Stimulated activated CD8-positive, alpha-beta memory T cell treated with anti-CD3 and anti-CD28 coated beads, Interleukin-4, amount 100 ng/mL, for 24 hours (primary cell): ENCODE measurements at regions not wholly inside any gene's neighbourhood (a gene's known extent, or its start where the extent isn't known, plus 50 kb on each side); places are given as distances from the start of the nearest gene placed in this dataset.
A peak's percentile ranks its signal among the peaks of the same experiment; 100 is the strongest.
"Not testable (repeated sequence)": the region's sequence is repeated elsewhere in the genome, so short reads cannot be mapped to it uniquely, and the experiment has no call there.

ENCODE experiments used
- DNase-seq: peaks from one replicate; pipeline ENCODE4 v3.0.0-alpha.2; 2020; ENCODE audit warnings: low read depth

- no peak for DNase-seq
Measured at GRCh38 chr17:68780596-68780995, 174.6 kb downstream of the ABCA8 start.

- no peak for DNase-seq
Measured at GRCh38 chr17:68778726-68779125, 176.5 kb downstream of the ABCA8 start.

- no peak for DNase-seq
Measured at GRCh38 chr17:68777856-68778694, 176.9 kb upstream of the FAM20A start.

- DNase-seq = no peak
Measured at GRCh38 chr17:68777243-68777855, 176.2 kb upstream of the FAM20A start.

- no peak for DNase-seq
Measured at GRCh38 chr17:68776451-68776850, 175.3 kb upstream of the FAM20A start.

- no peak for DNase-seq
Measured at GRCh38 chr17:68775969-68776368, 174.8 kb upstream of the FAM20A start.

- no peak for DNase-seq
Measured at GRCh38 chr17:68775318-68775717, 174.2 kb upstream of the FAM20A start.

GRCh38 chr17:68771867-68772515, 170.8 kb upstream of the FAM20A start:
- no peak for DNase-seq

- no peak for DNase-seq
Measured at GRCh38 chr17:68768804-68769203, 167.6 kb upstream of the FAM20A start.

- no peak for DNase-seq
Measured at GRCh38 chr17:68766640-68767039, 165.5 kb upstream of the FAM20A start.

- no peak for DNase-seq
Measured at GRCh38 chr17:68763562-68763961, 162.4 kb upstream of the FAM20A start.

GRCh38 chr17:68762911-68763310, 161.7 kb upstream of the FAM20A start:
- DNase-seq = no peak

GRCh38 chr17:68760141-68760475, 158.9 kb upstream of the FAM20A start:
- no peak for DNase-seq

- peak; percentile 26 for DNase-seq
Measured at GRCh38 chr17:68759343-68760140, 158.4 kb upstream of the FAM20A start.

- no peak for DNase-seq
Measured at GRCh38 chr17:68759002-68759342, 157.8 kb upstream of the FAM20A start.

- not testable (repeated sequence) for DNase-seq
Measured at GRCh38 chr17:68757866-68758757, 156.9 kb upstream of the FAM20A start.

- DNase-seq = no peak
Measured at GRCh38 chr17:68753985-68754769, 153.0 kb upstream of the FAM20A start.

GRCh38 chr17:68750208-68750562, 149.0 kb upstream of the FAM20A start:
- DNase-seq = no peak

GRCh38 chr17:68749349-68750207, 148.4 kb upstream of the FAM20A start:
- no peak for DNase-seq

- DNase-seq = no peak
Measured at GRCh38 chr17:68748381-68748780, 147.2 kb upstream of the FAM20A start.
